HCT116 (cell line): ENCODE measurements at regions not wholly inside any gene's neighbourhood (a gene's known extent, or its start where the extent isn't known, plus 50 kb on each side); places are given as distances from the start of the nearest gene placed in this dataset.

Experiments used
- ATAC-seq: fragments of 200-7000 bp; cut with Tn5 transposase; 2 replicates; pipeline ENCODE4 v1.9.1; 2020; ENCODE audit warnings: mild to moderate bottlenecking, moderate library complexity
- BruUV-seq: library from RNA; stranded (reverse); fragments of 400-500 nt; replicated peaks from 2 replicates; lab custom pipeline; 2021; lab: Mats Ljungman, UMichigan
- CTCF ChIA-PET: fragments of 300-600 bp; sonication (Branson Sonifier 250); formaldehyde crosslinking; loops from one replicate; lab custom pipeline; 2021; ENCODE audit warnings: antibody characterized with exemption; lab: Charles Lee
- POLR2A ChIA-PET: fragments of 300-600, 350-600 bp; sonication (Branson Sonifier 250); formaldehyde crosslinking; loops from one replicate; lab custom pipeline; 2021; ENCODE audit warnings: antibody characterized with exemption; lab: Charles Lee
- RAD21 ChIA-PET, 2 experiments: fragments of 300-600 bp; sonication (Branson Sonifier 250); formaldehyde crosslinking; loops; one replicate each; lab custom pipeline; 2023; ENCODE audit warnings: low total read pairs in 2 of 2; ENCODE audit not compliant: uncharacterized antibody in 2 of 2, unreplicated experiment in 2 of 2, low non-redundant PET in 1 of 2; lab: Charles Lee
- DNase-seq: peaks from one replicate; pipeline ENCODE4 v3.0.0-alpha.2; 2010; ENCODE audit warnings: low read depth, low spot score
- H2AFZ ChIP-seq: fragments of 200-600 bp; shearing (Covaris generic), sonication (generic); 2 replicates; pipeline ENCODE4 v1.6.1; 2017; ENCODE audit warnings: low read depth, mixed run types, mixed read lengths, antibody characterized with exemption, low read length; ENCODE audit not compliant: poor library complexity, severe bottlenecking
- H3K27ac ChIP-seq: 2 replicates; pipeline ENCODE4 v1.5.1; 2012; ENCODE audit warnings: low read depth, low read length
- H3K27me3 ChIP-seq: fragments of 200-600 bp; sonication (generic); 2 replicates; pipeline ENCODE4 v1.6.1; 2016; ENCODE audit warnings: mixed run types, low read length, mixed read lengths; ENCODE audit not compliant: insufficient read depth
- H3K36me3 ChIP-seq, 2 experiments: fragments of 200-500 bp in 1 of 2; fragments of 200-600 bp in 1 of 2; sonication (Bioruptor generic) in 1 of 2; sonication (generic) in 1 of 2; 2 replicates each; pipeline versions ENCODE4 v1.5.1 to v1.6.1; 2014 to 2016; ENCODE audit warnings: low read length in 2 of 2, inconsistent platforms in 1 of 2, mixed read lengths in 1 of 2, mixed run types in 1 of 2; ENCODE audit not compliant: insufficient read depth in 2 of 2, control insufficient read depth in 1 of 2
- H3K4me1 ChIP-seq, 2 experiments: fragments of 200-600 bp in 1 of 2; sonication (generic) in 1 of 2; 2 replicates each; pipeline versions ENCODE4 v1.5.1 to v1.6.1; 2012 to 2017; ENCODE audit warnings: low read length in 2 of 2, inconsistent platforms in 1 of 2, mild to moderate bottlenecking in 1 of 2, mixed read lengths in 1 of 2, mixed run types in 1 of 2, moderate library complexity in 1 of 2; ENCODE audit not compliant: insufficient read depth in 2 of 2, control insufficient read depth in 1 of 2
- H3K4me2 ChIP-seq: fragments of 200-600 bp; sonication (generic); 2 replicates; pipeline ENCODE4 v1.6.1; 2017; ENCODE audit warnings: mixed run types, low read length, mixed read lengths
- H3K4me3 ChIP-seq, 2 experiments: fragments of 200-600 bp in 1 of 2; sonication (generic) in 1 of 2; replicated peaks in 1 of 2; 2 replicates each; pipeline ENCODE4 v1.5.1; 2011 to 2016; ENCODE audit warnings: low read length in 2 of 2, control low read depth in 1 of 2, low read depth in 1 of 2, mild to moderate bottlenecking in 1 of 2, mixed read lengths in 1 of 2, mixed run types in 1 of 2
- H3K79me2 ChIP-seq: fragments of 200-600 bp; sonication (generic); 2 replicates; pipeline ENCODE4 v1.6.1; 2017; ENCODE audit warnings: mild to moderate bottlenecking, mixed run types, low read length, moderate library complexity, mixed read lengths; ENCODE audit not compliant: insufficient read depth
- H3K9ac ChIP-seq: fragments of 200-600 bp; sonication (generic); 2 replicates; pipeline ENCODE4 v1.6.1; 2016; ENCODE audit warnings: low read length, mixed read lengths
- H3K9me2 ChIP-seq: fragments of 200-600 bp; sonication (generic), shearing (Covaris generic); 2 replicates; pipeline ENCODE4 v1.6.1; 2017; ENCODE audit warnings: mixed run types, mild to moderate bottlenecking, moderate library complexity; ENCODE audit not compliant: insufficient read depth
- H3K9me3 ChIP-seq, 2 experiments: fragments of 200-500 bp in 1 of 2; fragments of 200-600 bp in 1 of 2; sonication (Bioruptor generic) in 1 of 2; sonication (generic) in 1 of 2; 2 replicates each; pipeline ENCODE4 v1.6.1; 2014 to 2017; ENCODE audit warnings: low read length in 2 of 2, mixed read lengths in 2 of 2, inconsistent platforms in 1 of 2, low read depth in 1 of 2, mild to moderate bottlenecking in 1 of 2, mixed run types in 1 of 2, moderate library complexity in 1 of 2; ENCODE audit not compliant: control insufficient read depth in 1 of 2, insufficient read depth in 1 of 2
- H4K20me1 ChIP-seq: fragments of 200-600 bp; sonication (generic), shearing (Covaris generic); 2 replicates; pipeline ENCODE4 v1.6.1; 2017; ENCODE audit warnings: mixed run types, mild to moderate bottlenecking, moderate library complexity; ENCODE audit not compliant: insufficient read depth
- ATF3 ChIP-seq: IDR thresholded peaks from 2 replicates; pipeline ENCODE4 v1.6.1; 2012
- CBX3 ChIP-seq: IDR thresholded peaks from 2 replicates; pipeline ENCODE4 v1.6.1; 2012; ENCODE audit warnings: low read depth
- CEBPB ChIP-seq: IDR thresholded peaks from 2 replicates; pipeline ENCODE4 v1.6.1; 2012; ENCODE audit warnings: low read depth
- EZH2 ChIP-seq: fragments of 200-600 bp; sonication (generic); IDR thresholded peaks from 2 replicates; pipeline ENCODE4 v1.6.1; 2017; ENCODE audit warnings: antibody characterized with exemption, mixed run types
- EZH2phosphoT487 ChIP-seq: fragments of 200-600 bp; IDR thresholded peaks from 2 replicates; pipeline ENCODE4 v1.6.1; 2018; ENCODE audit warnings: antibody characterized with exemption, borderline replicate concordance
- JUND ChIP-seq: IDR thresholded peaks from 2 replicates; pipeline ENCODE4 v1.6.1; 2012
- POLR2A ChIP-seq: IDR thresholded peaks from 2 replicates; pipeline ENCODE4 v1.7.0; 2011; ENCODE audit warnings: borderline replicate concordance; ENCODE audit not compliant: insufficient read depth, insufficient read length; ENCODE audit errors: extremely low read depth
- REST ChIP-seq: IDR thresholded peaks from 2 replicates; pipeline ENCODE4 v1.6.1; 2012; ENCODE audit warnings: low read depth
- SP1 ChIP-seq: IDR thresholded peaks from 2 replicates; pipeline ENCODE4 v1.6.1; 2012; ENCODE audit warnings: low read depth
- SRF ChIP-seq: IDR thresholded peaks from 2 replicates; pipeline ENCODE4 v1.6.1; 2012; ENCODE audit warnings: low read depth
- TCF7L2 ChIP-seq: IDR thresholded peaks from 2 replicates; pipeline ENCODE4 v1.7.0; 2011; ENCODE audit warnings: borderline replicate concordance, inconsistent platforms; ENCODE audit not compliant: insufficient read depth, insufficient read length; ENCODE audit errors: extremely low read depth
- YY1 ChIP-seq: IDR thresholded peaks from 2 replicates; pipeline ENCODE4 v1.6.1; 2011; ENCODE audit warnings: low read length, low read depth, moderate library complexity, mild to moderate bottlenecking; ENCODE audit not compliant: insufficient replicate concordance; ENCODE audit errors: extremely low read depth
- ZBTB33 ChIP-seq: IDR thresholded peaks from 2 replicates; pipeline ENCODE4 v1.6.1; 2011; ENCODE audit warnings: mild to moderate bottlenecking, low read length, moderate library complexity; ENCODE audit not compliant: insufficient replicate concordance; ENCODE audit errors: extremely low read depth
- ZNF274 ChIP-seq: fragments of 200-500 bp; sonication (Bioruptor generic); IDR thresholded peaks from 2 replicates; pipeline ENCODE4 v1.6.1; 2014; ENCODE audit warnings: mild to moderate bottlenecking, low read depth, low read length, inconsistent platforms
- intact Hi-C: fragments of 100-400 bp; cut with micrococcal nuclease; formaldehyde crosslinking; loops from 2 replicates; pipeline ENCODE4 v1.10.0; 2022

GRCh38 chr18:53997064-53997463 lies 227.4 kb downstream of the MBD2 start:
- Histone ChIP-seq H3K36me3 (no peaks in the 10 kb centered on the region), H3K4me3 (no peak overlapping the region), H2AFZ (no peak overlapping the region), H3K4me2 (no peak overlapping the region), H4K20me1 (no peaks in the 10 kb centered on the region)
- RAD21 ChIA-PET: no interaction called here
- CTCF ChIA-PET: no interaction called here
- ATAC-seq: no peak
- no TSS peak for BruUV-seq
- no peak for TF ChIP-seq ATF3
- no peak for TF ChIP-seq CBX3
- no peak for TF ChIP-seq SRF
- no peak for TF ChIP-seq SP1
- TF ChIP-seq EZH2: no peak
- no peak for TF ChIP-seq REST
- no peak for TF ChIP-seq YY1
- TF ChIP-seq JUND: no peak
- no peak for TF ChIP-seq TCF7L2
- no peak for TF ChIP-seq ZBTB33
- no peak for TF ChIP-seq EZH2phosphoT487
- no peak for TF ChIP-seq ZNF274
- no peak for TF ChIP-seq CEBPB
- TF ChIP-seq POLR2A: no peak
- TF ChIP-seq, all 23 proteins: peak for 0
- no peak for DNase-seq
- H3K9me3 ChIP-seq: no peaks in the 10 kb centered on the region
- H3K27ac ChIP-seq: no peak overlapping the region
- POLR2A ChIA-PET: no interaction called here
- H3K27me3 ChIP-seq: no peaks in the 10 kb centered on the region
- H3K79me2 ChIP-seq: no peaks in the 10 kb centered on the region
- no peaks in the 10 kb centered on the region for H3K9me2 ChIP-seq
- intact Hi-C loops: no loop called here
- no peak overlapping the region for H3K9ac ChIP-seq
- peaks cover 0 to 3% of the 10 kb centered on the region in 2 experiments; a peak in 2 of 4 replicates for H3K4me1 ChIP-seq
